H7 (cell line): ENCODE measurements at regions not wholly inside any gene's neighbourhood (a gene's known extent, or its start where the extent isn't known, plus 50 kb on each side); places are given as distances from the start of the nearest gene placed in this dataset.

Experiments used
- DNase-seq: peaks from one replicate; pipeline ENCODE4 v3.0.0; 2012
- H3K27me3 ChIP-seq: 2 replicates; pipeline ENCODE4 v1.6.0; 2011; ENCODE audit warnings: mild to moderate bottlenecking, low read length; ENCODE audit not compliant: control insufficient read depth, insufficient read depth
- H3K36me3 ChIP-seq: replicated peaks from 2 replicates; pipeline ENCODE4 v1.5.1; 2011; ENCODE audit warnings: low read length; ENCODE audit not compliant: control insufficient read depth, insufficient read depth
- H3K4me3 ChIP-seq: 2 replicates; pipeline ENCODE4 v1.5.1; 2011; ENCODE audit warnings: low read depth, mild to moderate bottlenecking, control low read depth, low read length, moderate library complexity; ENCODE audit not compliant: insufficient read depth

- no peaks in the 10 kb centered on the region for H3K27me3 ChIP-seq
- no peak for DNase-seq
- no peak overlapping the region for H3K4me3 ChIP-seq
- no peaks in the 10 kb centered on the region for H3K36me3 ChIP-seq
Measured at GRCh38 chr1:83637009-83637408, 361.9 kb downstream of the TTLL7 start.

- no peak for DNase-seq
- H3K27me3 ChIP-seq = no peaks in the 10 kb centered on the region
- H3K4me3 ChIP-seq = no peak overlapping the region
- H3K36me3 ChIP-seq = no peaks in the 10 kb centered on the region
Measured at GRCh38 chr1:83632906-83633305, 366.0 kb downstream of the TTLL7 start.

GRCh38 chr1:83631851-83632250, 367.1 kb downstream of the TTLL7 start:
- Histone ChIP-seq H3K4me3 (no peak overlapping the region), H3K36me3 (no peaks in the 10 kb centered on the region), H3K27me3 (no peaks in the 10 kb centered on the region)
- no peak for DNase-seq

DNA sequence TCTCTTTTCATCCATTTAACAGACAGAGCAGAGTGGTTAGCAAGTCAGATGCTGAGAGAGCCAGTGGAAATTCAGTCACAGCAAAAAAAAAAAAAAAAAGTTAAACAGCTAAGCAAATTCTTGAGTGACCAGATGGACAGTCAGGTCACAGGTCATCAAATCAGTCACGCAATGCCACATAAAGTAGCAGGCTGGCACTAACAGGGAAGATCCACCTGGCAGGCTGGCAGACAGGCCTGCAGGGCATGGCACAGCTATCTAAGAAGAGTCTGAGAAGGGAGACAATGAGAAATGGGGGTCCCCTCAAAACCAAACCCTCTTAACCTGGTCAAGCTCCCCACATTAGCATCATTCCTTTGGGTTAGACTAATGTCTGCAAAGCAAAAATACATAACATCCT, 371.9 kb downstream of the TTLL7 start:
- Histone ChIP-seq H3K27me3 (no peaks in the 10 kb centered on the region), H3K4me3 (no peak overlapping the region), H3K36me3 (no peaks in the 10 kb centered on the region)
- no peak for DNase-seq

- DNase-seq = no peak
- no peaks in the 10 kb centered on the region for H3K36me3 ChIP-seq
- H3K4me3 ChIP-seq = no peak overlapping the region
- no peaks in the 10 kb centered on the region for H3K27me3 ChIP-seq
Measured at GRCh38 chr1:83626603-83627002, 372.3 kb downstream of the TTLL7 start.

DNA sequence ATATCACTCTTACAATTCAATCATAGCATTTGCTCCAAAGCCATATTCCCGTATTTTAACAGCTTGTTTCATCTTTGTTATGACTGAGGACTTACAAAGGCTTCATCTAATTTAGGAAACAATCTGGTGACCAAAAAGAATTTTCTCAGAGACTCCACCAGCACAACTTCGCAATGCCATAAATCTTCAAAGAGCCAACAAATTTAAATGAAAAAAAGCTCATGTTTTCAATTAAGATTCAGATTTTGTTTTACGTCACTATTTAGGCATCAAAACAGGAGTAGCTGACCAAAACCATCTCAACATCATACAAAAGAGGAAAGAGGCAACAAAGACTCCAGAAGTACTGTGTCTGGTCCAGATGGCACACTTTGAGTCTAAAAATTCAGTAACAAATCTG, 373.3 kb downstream of the TTLL7 start:
- no peak for DNase-seq
- Histone ChIP-seq H3K4me3 (no peak overlapping the region), H3K27me3 (no peaks in the 10 kb centered on the region)

GRCh38 chr1:83620016-83620415, 378.9 kb downstream of the TTLL7 start:
- no peaks in the 10 kb centered on the region for H3K36me3 ChIP-seq
- DNase-seq = no peak
- H3K27me3 ChIP-seq = no peaks in the 10 kb centered on the region

More for the DNA sequence above, 373.3 kb downstream of the TTLL7 start:
- H3K36me3 ChIP-seq = no peaks in the 10 kb centered on the region

GRCh38 chr1:83619170-83619896, 379.6 kb downstream of the TTLL7 start:
- Histone ChIP-seq H3K36me3 (no peaks in the 10 kb centered on the region), H3K4me3 (no peak overlapping the region), H3K27me3 (no peaks in the 10 kb centered on the region)
- DNase-seq = no peak

More at GRCh38 chr1:83620016-83620415, 378.9 kb downstream of the TTLL7 start:
- no peak overlapping the region for H3K4me3 ChIP-seq

GRCh38 chr1:83617883-83618282, 381.0 kb downstream of the TTLL7 start:
- Histone ChIP-seq H3K4me3 (no peak overlapping the region), H3K36me3 (no peaks in the 10 kb centered on the region), H3K27me3 (no peaks in the 10 kb centered on the region)
- DNase-seq = no peak

DNA sequence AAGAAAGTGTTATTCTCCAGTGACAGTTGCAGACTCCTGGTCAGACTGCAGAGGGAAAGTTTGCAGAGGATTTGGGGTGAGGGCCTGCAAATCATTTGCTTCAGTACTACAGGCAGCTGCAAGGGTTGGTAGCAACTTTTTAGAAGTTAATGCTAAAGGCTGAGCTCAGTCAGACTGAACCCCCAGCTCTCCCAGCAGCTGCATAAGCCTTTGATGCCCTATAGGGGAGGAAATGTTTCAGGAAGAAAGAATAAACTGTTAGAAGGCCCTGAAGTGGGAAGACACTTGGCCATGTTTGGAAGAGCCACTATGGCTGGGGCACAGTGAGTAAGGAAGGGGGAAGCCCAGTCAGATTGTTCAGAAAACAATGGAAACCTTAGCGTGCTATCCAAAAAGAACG, 383.6 kb downstream of the TTLL7 start:
- Histone ChIP-seq H3K36me3 (no peaks in the 10 kb centered on the region), H3K4me3 (no peak overlapping the region), H3K27me3 (no peaks in the 10 kb centered on the region)
- DNase-seq = no peak

DNA sequence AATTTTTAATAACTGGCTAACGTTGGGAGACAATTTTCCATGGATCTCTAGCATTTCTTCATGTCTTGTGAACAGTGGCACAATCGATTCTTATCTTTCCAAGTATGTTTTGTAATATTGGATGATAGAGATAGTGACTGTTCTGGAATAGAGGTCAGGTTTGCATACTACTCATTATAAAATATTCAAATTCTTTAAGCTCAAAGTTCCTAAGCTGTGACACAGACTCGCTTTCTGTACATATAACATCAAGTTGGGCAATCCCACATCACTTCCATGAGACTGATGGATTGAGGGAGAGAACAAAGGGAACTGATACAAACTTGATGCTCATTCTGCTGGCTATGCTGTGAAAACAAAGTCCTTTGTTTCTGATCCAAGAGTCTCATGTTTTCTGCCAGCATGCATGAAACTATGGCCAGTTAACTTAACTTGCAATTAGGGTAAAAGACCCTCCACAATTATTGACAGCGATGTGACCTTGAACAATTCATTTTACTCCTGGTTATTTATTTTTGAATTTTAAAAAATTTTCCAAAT, 392.4 kb downstream of the TTLL7 start:
- Histone ChIP-seq H3K4me3 (no peak overlapping the region), H3K36me3 (no peaks in the 10 kb centered on the region), H3K27me3 (no peaks in the 10 kb centered on the region)
- no peak for DNase-seq

DNA sequence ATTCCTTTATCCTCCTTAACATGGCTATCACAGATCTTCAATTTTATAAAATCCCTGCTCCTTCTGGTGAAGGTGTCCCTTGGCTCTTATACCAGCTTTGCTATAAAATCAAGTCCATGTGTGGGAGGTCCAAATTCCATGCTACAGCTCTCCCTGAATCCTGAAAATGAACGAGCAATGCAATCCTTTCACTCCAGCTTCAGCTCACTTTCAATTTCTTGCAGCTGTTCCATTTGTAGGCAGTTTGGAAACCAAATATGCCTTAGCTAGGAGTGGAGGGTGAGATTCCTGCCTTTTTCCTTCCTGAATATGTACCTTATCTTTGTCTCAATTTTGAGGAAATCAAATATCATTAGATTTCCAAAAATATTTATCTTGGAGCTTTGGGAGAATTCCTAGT, 402.6 kb downstream of the TTLL7 start:
- Histone ChIP-seq H3K36me3 (no peaks in the 10 kb centered on the region), H3K4me3 (no peak overlapping the region), H3K27me3 (no peaks in the 10 kb centered on the region; the same call in 1 of the 2 replicates)
- DNase-seq = no peak

DNA sequence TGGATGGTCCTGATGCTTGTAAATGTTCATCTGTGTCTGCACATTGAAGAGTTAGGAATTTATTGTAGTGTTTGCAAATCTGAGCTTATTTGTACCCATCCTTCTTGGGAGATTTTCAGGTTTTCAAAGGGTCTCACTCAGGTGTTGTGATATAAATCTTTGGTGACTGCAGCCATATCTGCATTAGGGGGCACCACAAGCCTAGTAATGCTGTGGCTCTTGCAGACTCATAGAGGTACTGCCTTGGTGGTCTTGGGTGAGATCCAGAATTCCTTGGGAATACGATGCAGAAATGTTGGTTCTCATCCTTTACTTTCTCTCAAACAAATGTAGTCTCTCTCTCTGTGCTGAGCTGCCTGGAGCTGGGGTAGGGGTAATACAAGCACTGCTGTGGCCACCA, 405.9 kb downstream of the TTLL7 start:
- DNase-seq = no peak
- H3K36me3 ChIP-seq = no peaks in the 10 kb centered on the region
- no peak overlapping the region for H3K4me3 ChIP-seq
- no peaks in the 10 kb centered on the region; the same call in 1 of the 2 replicates for H3K27me3 ChIP-seq

DNA sequence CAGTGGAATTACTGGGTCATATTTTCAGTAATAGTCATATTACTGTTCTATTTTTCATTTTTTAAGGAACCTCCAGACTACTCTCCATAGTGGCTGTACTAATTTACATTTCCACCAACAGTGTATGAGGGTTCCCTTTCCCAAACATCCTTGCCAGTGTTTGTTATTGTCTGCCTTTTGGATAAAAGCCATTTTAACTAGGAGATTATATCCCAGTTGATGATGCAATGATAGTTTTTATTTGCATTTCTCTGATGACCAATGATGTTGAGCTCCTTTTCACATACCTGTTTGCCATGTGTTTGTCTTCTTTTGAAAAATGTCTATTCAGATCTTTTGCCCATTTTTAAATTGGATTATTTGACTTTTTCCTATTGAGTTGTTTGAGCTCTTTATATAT, 410.8 kb downstream of the TTLL7 start:
- H3K27me3 ChIP-seq = no peaks in the 10 kb centered on the region
- DNase-seq = no peak
- H3K36me3 ChIP-seq = no peaks in the 10 kb centered on the region
- H3K4me3 ChIP-seq = no peak overlapping the region

GRCh38 chr1:83583351-83584014, 415.4 kb downstream of the TTLL7 start:
- H3K36me3 ChIP-seq = no peaks in the 10 kb centered on the region
- H3K27me3 ChIP-seq = no peaks in the 10 kb centered on the region
- H3K4me3 ChIP-seq = no peak overlapping the region
- DNase-seq = no peak
